ENCODE measurements at regions not wholly inside any gene's neighbourhood (a gene's known extent, or its start where the extent isn't known, plus 50 kb on each side); places are given as distances from the start of the nearest gene placed in this dataset.

GRCh38 chr21:28487455-28488070 lies 505.1 kb downstream of the LTN1 start (continued):
- TF ChIP-seq REST (IDR thresholded peaks at IDR 0.05; ENCODE audit: unreplicated experiment), result no peak
- no peak for TF ChIP-seq ETS1 (IDR thresholded peaks at IDR 0.05)
- no peak for TF ChIP-seq EZH2 (IDR thresholded peaks at IDR 0.05; ENCODE audit: low read depth, unreplicated experiment)
- no peak for TF ChIP-seq ZNF114 (CRISPR knock-in tag; IDR thresholded peaks at IDR 0.05)

GRCh38 chr21:28485301-28486022 lies 507.2 kb downstream of the LTN1 start:
- Histone ChIP-seq H4K20me1 (replicated peaks; ENCODE audit: insufficient read depth) (no peaks in the 10 kb centered on the region), H3K36me3 (ENCODE audit: insufficient read depth) (no peaks in the 10 kb centered on the region), H3K4me3 (no peak overlapping the region), H3K4me2 (no peak overlapping the region), H3F3A (replicated peaks; ENCODE audit: low read depth) (no peaks in the 10 kb centered on the region), H3K27me3 (ENCODE audit: insufficient read depth) (no peaks in the 10 kb centered on the region), H3K4me1 (ENCODE audit: insufficient read depth) (no peaks in the 10 kb centered on the region), H3K79me2 (replicated peaks; ENCODE audit: insufficient read depth) (no peaks in the 10 kb centered on the region), H3K27ac (ENCODE audit: low read depth) (no peak overlapping the region), H3K9me2 (ENCODE audit: insufficient read depth) (no peaks in the 10 kb centered on the region; the same call in 1 of the 2 replicates), H2AFZ (no peak overlapping the region)
- no peaks in the 10 kb centered on the region for H3K36me3 Mint-ChIP-seq (ENCODE audit: low read depth)
- peaks cover 2% of the 10 kb centered on the region; the same call in 2 of the 3 replicates for H3K4me1 Mint-ChIP-seq
- DNase-seq (ENCODE audit: low spot score), result no peak
- no peak overlapping the region for H3K27ac Mint-ChIP-seq
- H3K9me3 Mint-ChIP-seq, result no peaks in the 10 kb centered on the region
- H3K27me3 Mint-ChIP-seq (ENCODE audit: insufficient read depth, low read depth, poor library complexity), result peaks cover 4% of the 10 kb centered on the region
- H3K4me3 Mint-ChIP-seq, result no peak overlapping the region
- no peak for ATAC-seq
- no peak for TF ChIP-seq NANOG (IDR thresholded peaks at IDR 0.05; ENCODE audit: borderline replicate concordance)
- TF ChIP-seq JUNB (IDR thresholded peaks at IDR 0.05; ENCODE audit: unreplicated experiment), result no peak
- no peak for TF ChIP-seq EZH2 (IDR thresholded peaks at IDR 0.05; ENCODE audit: low read depth, unreplicated experiment)
- no peak for TF ChIP-seq STAT1 (IDR thresholded peaks at IDR 0.05; ENCODE audit: unreplicated experiment)
- TF ChIP-seq ZNF114 (CRISPR knock-in tag; IDR thresholded peaks at IDR 0.05), result no peak
- TF ChIP-seq CTCF (conservative IDR thresholded peaks at IDR 0.05; ENCODE audit: low read depth in 2 of 2), result no peak
- no peak for TF ChIP-seq ZNF331 (CRISPR knock-in tag; IDR thresholded peaks at IDR 0.05; ENCODE audit: low read depth)
- no peak for TF ChIP-seq CREB1 (CRISPR knock-in tag; IDR thresholded peaks at IDR 0.05; ENCODE audit: low read depth)
- no peak for TF ChIP-seq ETS1 (IDR thresholded peaks at IDR 0.05)
- TF ChIP-seq REST (IDR thresholded peaks at IDR 0.05; ENCODE audit: unreplicated experiment), result no peak
- no peak for TF ChIP-seq POLR2AphosphoS5 (IDR thresholded peaks at IDR 0.05; ENCODE audit: low read depth)

Data from GM23338 (cell line).